ENCODE measurements at regions not wholly inside any gene's neighbourhood (a gene's known extent, or its start where the extent isn't known, plus 50 kb on each side); places are given as distances from the start of the nearest gene placed in this dataset.

DNA sequence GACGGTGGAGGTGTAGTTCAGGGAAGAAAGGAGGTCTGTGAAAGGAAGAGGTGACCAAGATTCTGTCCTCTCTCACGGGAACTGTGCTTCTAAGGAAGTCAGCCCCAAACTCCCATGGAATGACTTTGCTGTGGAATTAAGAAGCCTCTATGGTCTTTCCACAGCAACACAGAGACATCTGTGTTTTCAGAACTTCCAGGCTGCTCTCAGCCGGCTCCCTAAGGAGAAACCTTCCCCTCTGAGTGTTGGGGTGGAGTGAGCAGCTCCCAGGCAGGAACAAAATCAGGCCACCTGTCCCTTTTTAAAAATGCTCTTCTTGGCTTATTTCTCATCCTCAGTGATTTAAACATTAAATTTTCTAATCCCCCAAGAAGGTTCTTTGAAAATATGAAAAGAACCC is 53.3 kb upstream of the SNRK start:
- TF ChIP-seq GATA2 (IDR thresholded peaks at IDR 0.05; ENCODE audit: low read depth, low read length) (no peak), GATA3 (IDR thresholded peaks at IDR 0.05; ENCODE audit: low read depth, low read length) (no peak)

All from SH-SY5Y (cell line).